IPS-18a (cell line): ENCODE measurements at regions not wholly inside any gene's neighbourhood (a gene's known extent, or its start where the extent isn't known, plus 50 kb on each side); places are given as distances from the start of the nearest gene placed in this dataset.

Experiments used
- H3K27ac ChIP-seq: one replicate; pipeline ENCODE4 v1.5.1; 2013; ENCODE audit warnings: low read length
- H3K27me3 ChIP-seq: one replicate; pipeline ENCODE4 v1.6.1; 2013; ENCODE audit warnings: mild to moderate bottlenecking, low read length; ENCODE audit not compliant: control insufficient read depth, insufficient read depth
- H3K36me3 ChIP-seq: one replicate; pipeline ENCODE4 v1.6.1; 2013; ENCODE audit warnings: low read depth, low read length; ENCODE audit not compliant: control insufficient read depth
- H3K4me1 ChIP-seq: one replicate; pipeline ENCODE4 v1.6.1; 2013; ENCODE audit warnings: low read depth, low read length; ENCODE audit not compliant: control insufficient read depth
- H3K4me3 ChIP-seq: one replicate; pipeline ENCODE4 v1.5.1; 2013; ENCODE audit warnings: low read length
- H3K9ac ChIP-seq: one replicate; pipeline ENCODE4 v1.6.1; 2013; ENCODE audit warnings: mild to moderate bottlenecking, low read length, moderate library complexity
- H3K9me3 ChIP-seq: one replicate; pipeline ENCODE4 v1.6.1; 2013; ENCODE audit warnings: low read depth, low read length; ENCODE audit not compliant: control insufficient read depth

DNA sequence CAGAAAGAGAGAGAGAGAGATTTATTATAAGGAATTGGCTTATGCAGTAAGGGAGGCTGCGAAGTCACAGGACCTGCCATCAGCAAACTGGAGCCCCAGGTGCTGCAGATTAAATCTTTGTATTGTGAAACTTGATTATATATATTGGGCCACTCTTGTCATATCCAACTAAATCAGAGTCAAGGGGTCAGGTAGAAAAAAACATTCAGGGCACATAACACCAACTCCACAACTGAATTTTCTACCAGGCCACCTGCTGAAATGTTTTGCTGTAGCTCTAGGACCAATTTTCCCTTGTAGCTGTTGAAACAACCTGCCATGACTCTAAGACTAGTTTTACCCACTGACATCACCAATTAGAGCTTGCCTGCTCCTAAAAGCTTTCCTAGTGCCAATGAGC, 1240.8 kb downstream of the SLC16A7 start:
- H3K9me3 ChIP-seq, result no peaks in the 10 kb centered on the region
- H3K4me3 ChIP-seq, result no peak overlapping the region
- no peaks in the 10 kb centered on the region for H3K27me3 ChIP-seq
- H3K36me3 ChIP-seq, result no peaks in the 10 kb centered on the region
- H3K4me1 ChIP-seq, result peaks cover 11% of the 10 kb centered on the region
- H3K9ac ChIP-seq, result no peak overlapping the region
- H3K27ac ChIP-seq, result no peak overlapping the region

GRCh38 chr12:60842181-60842580, 1246.4 kb downstream of the SLC16A7 start:
- Histone ChIP-seq H3K36me3 (no peaks in the 10 kb centered on the region), H3K9me3 (no peaks in the 10 kb centered on the region), H3K27ac (no peak overlapping the region), H3K27me3 (no peaks in the 10 kb centered on the region), H3K4me1 (no peaks in the 10 kb centered on the region), H3K9ac (no peak overlapping the region), H3K4me3 (no peak overlapping the region)

DNA sequence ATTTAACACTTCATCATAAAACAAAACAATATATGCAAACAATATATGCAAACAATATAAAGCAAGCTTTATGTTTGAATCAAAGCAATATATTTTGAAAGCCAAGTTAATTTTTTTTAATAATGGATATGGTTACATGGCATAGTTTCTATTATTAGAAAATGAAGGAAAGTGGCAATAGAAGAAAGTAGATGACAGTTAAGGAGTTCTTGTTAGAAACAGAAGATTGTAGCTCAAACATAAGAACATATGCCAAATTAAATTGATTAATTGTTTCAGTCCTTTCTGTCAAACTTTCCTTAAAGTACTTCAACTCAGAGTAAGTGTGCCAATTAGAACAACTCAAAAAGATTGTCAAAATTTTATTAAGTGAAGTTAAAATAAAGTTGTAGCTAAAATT, 1248.3 kb downstream of the SLC16A7 start:
- Histone ChIP-seq H3K4me3 (no peak overlapping the region), H3K27me3 (no peaks in the 10 kb centered on the region), H3K4me1 (no peaks in the 10 kb centered on the region), H3K36me3 (no peaks in the 10 kb centered on the region), H3K9me3 (no peaks in the 10 kb centered on the region), H3K9ac (no peak overlapping the region), H3K27ac (no peak overlapping the region)

- H3K9me3 ChIP-seq, result no peaks in the 10 kb centered on the region
- no peak overlapping the region for H3K9ac ChIP-seq
- H3K4me1 ChIP-seq, result no peaks in the 10 kb centered on the region
- H3K4me3 ChIP-seq, result no peak overlapping the region
- no peaks in the 10 kb centered on the region for H3K27me3 ChIP-seq
- no peaks in the 10 kb centered on the region for H3K36me3 ChIP-seq
- H3K27ac ChIP-seq, result no peak overlapping the region
Measured at GRCh38 chr12:60844875-60845274, 1249.0 kb downstream of the SLC16A7 start.

DNA sequence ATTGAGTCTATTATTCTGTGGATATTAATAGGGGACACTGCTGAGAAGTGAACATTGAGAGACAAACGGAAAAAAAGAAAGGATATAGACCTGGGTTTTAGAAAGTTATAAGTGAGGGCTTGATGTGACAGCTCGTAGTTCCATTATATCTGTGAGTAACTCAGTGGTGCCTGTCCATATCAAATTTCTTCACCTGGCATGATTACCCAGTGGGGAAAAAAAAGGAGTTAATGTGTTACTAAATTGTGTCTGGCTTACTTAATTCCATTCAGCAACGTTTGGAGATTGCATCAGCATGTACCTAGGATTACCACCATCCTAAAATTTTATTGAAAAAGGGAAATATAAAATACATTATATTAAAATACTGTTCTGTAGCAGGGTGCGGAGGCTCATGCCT, 1249.9 kb downstream of the SLC16A7 start:
- Histone ChIP-seq H3K9me3 (no peaks in the 10 kb centered on the region), H3K27ac (no peak overlapping the region), H3K36me3 (no peaks in the 10 kb centered on the region), H3K9ac (no peak overlapping the region), H3K4me1 (no peaks in the 10 kb centered on the region), H3K27me3 (no peaks in the 10 kb centered on the region), H3K4me3 (no peak overlapping the region)

GRCh38 chr12:60847281-60847680, 1251.5 kb downstream of the SLC16A7 start:
- no peaks in the 10 kb centered on the region for H3K9me3 ChIP-seq
- H3K9ac ChIP-seq, result no peak overlapping the region
- no peaks in the 10 kb centered on the region for H3K4me1 ChIP-seq
- H3K27me3 ChIP-seq, result no peaks in the 10 kb centered on the region
- H3K36me3 ChIP-seq, result no peaks in the 10 kb centered on the region
- no peak overlapping the region for H3K4me3 ChIP-seq
- H3K27ac ChIP-seq, result no peak overlapping the region

DNA sequence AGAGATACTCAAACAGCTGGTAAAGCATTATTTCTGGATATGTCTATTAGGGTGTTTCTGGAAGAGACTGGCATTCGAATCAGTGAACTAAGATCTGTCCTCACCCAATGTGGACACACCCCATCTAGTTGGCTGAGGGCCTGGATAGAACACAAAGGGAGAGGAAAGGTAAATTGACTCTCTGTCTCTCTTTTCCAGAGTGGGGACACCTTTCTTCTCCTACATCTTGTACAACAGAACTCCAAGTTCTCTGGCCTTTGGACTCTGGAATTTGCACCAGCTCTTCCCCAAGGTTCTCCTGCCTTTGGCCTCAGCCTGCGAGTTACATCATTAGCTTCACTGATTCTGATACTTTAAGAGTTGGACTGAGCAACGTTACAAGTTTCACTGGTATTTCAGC, 1253.9 kb downstream of the SLC16A7 start:
- no peak overlapping the region for H3K27ac ChIP-seq
- H3K4me3 ChIP-seq, result no peak overlapping the region
- no peaks in the 10 kb centered on the region for H3K9me3 ChIP-seq
- no peaks in the 10 kb centered on the region for H3K4me1 ChIP-seq
- no peak overlapping the region for H3K9ac ChIP-seq
- H3K27me3 ChIP-seq, result no peaks in the 10 kb centered on the region
- no peaks in the 10 kb centered on the region for H3K36me3 ChIP-seq

DNA sequence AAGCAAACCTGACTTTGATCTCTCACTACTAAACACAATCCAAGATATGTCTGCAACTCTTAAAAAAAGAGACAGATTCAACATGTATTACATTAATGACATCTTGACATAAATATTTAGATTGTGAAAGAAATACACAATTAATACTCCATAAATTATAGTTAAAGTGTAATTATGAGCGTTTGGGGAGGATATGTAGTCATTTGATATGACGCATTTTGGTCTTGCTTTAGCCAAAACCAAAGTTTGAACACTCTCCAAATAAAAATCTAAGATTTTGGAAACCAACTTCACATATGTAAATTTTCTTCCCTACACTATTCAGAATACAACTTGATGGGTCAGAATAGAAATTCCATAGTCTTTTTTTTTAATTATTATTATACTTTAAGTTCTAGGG, 1257.6 kb downstream of the SLC16A7 start:
- H3K36me3 ChIP-seq, result no peaks in the 10 kb centered on the region
- no peak overlapping the region for H3K27ac ChIP-seq
- H3K9ac ChIP-seq, result no peak overlapping the region
- no peaks in the 10 kb centered on the region for H3K9me3 ChIP-seq
- H3K4me3 ChIP-seq, result no peak overlapping the region
- no peaks in the 10 kb centered on the region for H3K4me1 ChIP-seq
- no peaks in the 10 kb centered on the region for H3K27me3 ChIP-seq

DNA sequence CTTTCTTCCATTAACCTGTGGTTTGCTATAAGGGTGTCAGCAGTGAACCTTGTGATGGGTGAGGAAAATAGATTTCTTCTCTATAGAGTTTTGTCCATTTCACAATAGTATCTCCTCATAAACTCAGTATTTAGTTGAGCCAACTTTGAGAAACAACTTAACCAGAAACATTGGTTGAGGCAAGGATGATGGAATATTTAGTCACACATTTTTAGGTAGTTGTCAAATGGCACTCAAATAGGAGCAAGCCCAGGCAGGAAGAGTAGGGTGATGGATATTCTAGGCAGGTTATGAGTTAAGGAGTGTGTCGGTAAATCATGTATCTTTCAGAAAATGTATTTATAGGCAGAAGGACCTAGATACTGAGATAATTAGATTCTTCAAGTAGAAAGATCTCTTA, 1267.6 kb downstream of the SLC16A7 start:
- Histone ChIP-seq H3K9me3 (no peaks in the 10 kb centered on the region), H3K4me3 (no peak overlapping the region), H3K27ac (no peak overlapping the region)

DNA sequence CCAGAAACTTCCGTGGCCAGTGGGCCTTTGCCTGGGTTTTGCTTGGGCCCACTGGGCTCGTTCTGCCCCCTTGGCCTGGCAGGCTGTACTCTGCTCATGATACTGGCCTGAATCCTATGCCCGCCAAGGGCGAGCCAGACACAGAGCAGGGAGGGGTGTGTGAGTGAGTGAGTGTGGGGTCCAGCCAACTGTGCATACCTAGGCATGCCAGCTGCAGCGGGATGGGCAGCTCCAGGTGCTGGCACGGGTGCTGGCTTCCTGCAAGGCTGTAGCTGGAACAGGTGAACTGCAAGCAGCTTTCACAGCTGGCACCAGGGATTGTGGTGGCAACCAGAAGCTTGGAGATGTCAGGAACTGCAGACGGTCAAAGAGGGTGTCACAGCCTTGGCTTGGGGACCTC, 1276.4 kb downstream of the SLC16A7 start:
- Histone ChIP-seq H3K27ac (no peak overlapping the region), H3K9me3 (no peaks in the 10 kb centered on the region), H3K36me3 (no peaks in the 10 kb centered on the region), H3K27me3 (no peaks in the 10 kb centered on the region), H3K4me1 (no peaks in the 10 kb centered on the region), H3K9ac (no peak overlapping the region), H3K4me3 (no peak overlapping the region)

More for the DNA sequence above, 1267.6 kb downstream of the SLC16A7 start:
- H3K36me3 ChIP-seq, result no peaks in the 10 kb centered on the region
- H3K4me1 ChIP-seq, result no peaks in the 10 kb centered on the region
- no peaks in the 10 kb centered on the region for H3K27me3 ChIP-seq
- no peak overlapping the region for H3K9ac ChIP-seq

DNA sequence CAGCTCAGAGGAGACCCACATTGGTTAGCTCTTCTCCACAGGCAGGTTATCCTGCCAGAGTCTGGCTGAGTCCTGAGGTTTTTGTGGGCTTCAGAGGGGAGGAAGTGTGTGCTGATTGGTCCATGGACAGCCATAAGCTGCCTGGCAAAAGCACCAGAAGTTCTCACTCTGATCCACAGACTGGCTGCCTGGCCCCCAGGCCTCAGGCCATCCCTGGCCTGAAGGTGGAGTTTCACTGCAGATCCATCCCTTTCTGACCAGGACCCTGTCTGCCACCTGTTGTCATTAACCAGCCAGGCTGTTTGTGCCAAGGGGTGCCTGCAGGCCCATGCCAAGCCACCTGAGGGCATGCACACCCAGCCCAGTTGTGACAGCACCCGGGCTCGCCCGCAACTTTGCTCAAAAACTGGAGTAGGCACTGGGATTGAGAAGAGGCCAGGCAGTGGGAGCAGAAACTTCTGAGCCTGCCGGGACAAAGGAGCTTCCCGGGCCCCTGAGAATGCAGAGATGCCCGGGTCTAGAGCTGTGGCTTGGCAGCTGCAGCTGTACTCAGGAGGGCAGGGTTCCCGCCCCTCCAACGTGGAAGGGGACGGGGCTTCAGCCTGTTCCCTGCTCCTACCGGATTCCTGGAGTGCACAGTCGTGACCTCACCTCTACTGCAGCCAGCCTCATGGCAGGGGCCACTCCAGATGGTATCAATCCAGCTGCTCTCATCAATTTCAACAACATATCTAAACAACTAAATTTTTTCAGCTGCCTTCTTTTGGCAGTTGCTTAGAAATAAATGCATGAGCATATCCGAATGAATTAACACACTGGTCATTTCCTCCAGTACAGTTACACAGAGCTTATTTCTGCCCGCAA, 1277.3 kb downstream of the SLC16A7 start:
- Histone ChIP-seq H3K4me1 (no peaks in the 10 kb centered on the region), H3K4me3 (no peak overlapping the region), H3K9ac (no peak overlapping the region), H3K27me3 (no peaks in the 10 kb centered on the region), H3K36me3 (no peaks in the 10 kb centered on the region), H3K9me3 (no peaks in the 10 kb centered on the region), H3K27ac (no peak overlapping the region)

DNA sequence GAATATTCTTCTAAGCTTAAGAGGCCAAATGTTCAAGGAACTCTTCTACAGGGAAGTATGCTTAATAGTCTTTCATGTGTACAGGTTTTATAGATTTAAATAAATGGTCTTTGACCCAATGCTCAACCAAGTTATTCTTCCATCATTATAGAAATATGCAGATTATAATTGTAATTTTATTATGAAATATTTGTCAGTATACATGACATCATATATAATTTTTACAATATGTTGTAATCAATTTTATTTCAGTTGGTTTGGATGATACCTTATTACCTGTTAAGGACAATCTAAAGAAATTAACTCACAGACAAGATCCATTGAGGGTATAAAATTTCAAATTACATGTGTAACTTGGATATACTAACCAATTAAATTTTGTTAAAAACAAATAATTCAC, 1278.3 kb downstream of the SLC16A7 start:
- H3K4me1 ChIP-seq, result no peaks in the 10 kb centered on the region
- no peak overlapping the region for H3K9ac ChIP-seq
- H3K36me3 ChIP-seq, result no peaks in the 10 kb centered on the region
- no peak overlapping the region for H3K27ac ChIP-seq
- no peak overlapping the region for H3K4me3 ChIP-seq
- no peaks in the 10 kb centered on the region for H3K27me3 ChIP-seq
- no peaks in the 10 kb centered on the region for H3K9me3 ChIP-seq
